NCI-H1092 (cell line): ENCODE measurements at regions not wholly inside any gene's neighbourhood (a gene's known extent, or its start where the extent isn't known, plus 50 kb on each side); places are given as distances from the start of the nearest gene placed in this dataset.

Source experiments
- DNase-seq: peaks from one replicate; lab custom pipeline; 2025; lab: John Stamatoyannopoulos, UW

DNA sequence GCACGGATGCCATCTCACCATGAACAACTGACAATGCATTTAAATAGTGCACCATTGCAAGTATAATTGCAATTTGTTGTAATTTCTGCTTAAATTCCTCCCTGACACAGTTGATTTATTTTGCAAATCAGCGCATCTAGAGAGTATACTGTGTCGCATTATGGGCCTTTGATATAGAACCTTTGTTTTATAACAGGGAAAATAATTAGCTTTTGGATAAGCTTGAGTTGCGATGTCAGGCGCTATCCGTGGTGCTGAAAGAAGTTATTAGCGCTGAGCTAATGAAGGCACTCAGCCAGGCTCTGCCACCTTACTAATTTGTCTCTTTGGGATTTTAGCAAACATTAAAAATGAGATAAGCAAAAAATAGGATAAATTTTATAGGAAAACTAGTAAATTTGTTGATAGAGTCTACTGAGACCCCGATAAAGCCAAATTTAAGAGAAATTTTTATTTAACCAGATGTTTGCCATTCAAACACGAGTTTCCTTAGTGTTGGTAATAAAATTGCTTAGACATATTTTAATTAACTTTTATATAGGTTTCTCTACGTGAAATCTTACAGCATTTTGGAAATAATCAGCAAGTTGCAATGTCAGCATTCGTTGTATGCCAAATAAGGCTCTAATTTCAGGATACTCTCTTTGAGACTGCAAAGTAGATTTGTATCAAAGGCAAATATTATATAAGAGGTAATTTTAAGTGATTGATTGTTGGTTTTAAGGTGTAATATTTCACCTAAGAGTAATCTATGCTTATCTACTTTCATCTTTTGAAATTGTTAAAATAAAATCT is 355.5 kb downstream of the TLR4 start:
- no peak for DNase-seq

- DNase-seq: no peak
Measured at GRCh38 chr9:118083161-118083560, 379.0 kb downstream of the TLR4 start.

DNA sequence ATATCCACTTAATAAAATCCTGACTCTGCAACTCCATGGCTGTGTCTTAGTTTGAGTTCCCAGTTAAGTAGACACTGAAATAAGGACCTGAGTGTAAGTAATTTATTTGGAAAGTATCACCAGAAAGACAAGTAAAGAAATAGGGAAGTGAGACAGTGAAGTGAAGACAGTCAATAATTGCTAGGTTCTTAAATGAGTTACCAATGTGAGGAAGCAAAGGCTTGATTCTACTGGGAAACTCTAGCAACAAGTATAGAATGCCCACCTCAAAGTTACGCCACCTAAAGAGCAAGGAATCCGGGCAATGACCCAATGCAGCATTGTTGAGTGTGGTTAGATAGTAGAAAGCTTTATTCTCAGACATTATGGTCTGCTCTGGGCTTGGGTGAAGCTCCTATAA is 383.9 kb downstream of the TLR4 start:
- DNase-seq: no peak

DNA sequence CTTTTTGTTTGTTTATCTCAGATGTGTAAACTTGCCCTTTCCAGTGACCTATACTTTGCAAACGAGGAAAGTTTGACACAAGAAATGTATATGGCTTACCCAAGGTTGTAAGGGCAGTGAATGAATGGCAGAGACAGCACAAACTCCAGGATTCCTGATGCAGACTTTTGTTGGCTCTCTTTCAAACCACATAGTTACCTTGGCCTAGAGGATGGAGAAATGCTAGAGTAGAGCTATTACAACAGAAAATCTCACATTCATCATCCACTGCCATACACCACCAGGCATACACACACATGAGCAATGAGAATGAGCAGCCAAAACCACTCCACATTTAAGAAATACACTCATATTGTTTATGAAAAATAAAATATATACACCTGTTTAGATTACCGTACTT is 387.0 kb downstream of the TLR4 start:
- no peak for DNase-seq

- no peak for DNase-seq
Measured at GRCh38 chr9:118091711-118092500, 387.7 kb downstream of the TLR4 start.

GRCh38 chr9:118094387-118094786 is 390.2 kb downstream of the TLR4 start:
- DNase-seq: no peak

DNA sequence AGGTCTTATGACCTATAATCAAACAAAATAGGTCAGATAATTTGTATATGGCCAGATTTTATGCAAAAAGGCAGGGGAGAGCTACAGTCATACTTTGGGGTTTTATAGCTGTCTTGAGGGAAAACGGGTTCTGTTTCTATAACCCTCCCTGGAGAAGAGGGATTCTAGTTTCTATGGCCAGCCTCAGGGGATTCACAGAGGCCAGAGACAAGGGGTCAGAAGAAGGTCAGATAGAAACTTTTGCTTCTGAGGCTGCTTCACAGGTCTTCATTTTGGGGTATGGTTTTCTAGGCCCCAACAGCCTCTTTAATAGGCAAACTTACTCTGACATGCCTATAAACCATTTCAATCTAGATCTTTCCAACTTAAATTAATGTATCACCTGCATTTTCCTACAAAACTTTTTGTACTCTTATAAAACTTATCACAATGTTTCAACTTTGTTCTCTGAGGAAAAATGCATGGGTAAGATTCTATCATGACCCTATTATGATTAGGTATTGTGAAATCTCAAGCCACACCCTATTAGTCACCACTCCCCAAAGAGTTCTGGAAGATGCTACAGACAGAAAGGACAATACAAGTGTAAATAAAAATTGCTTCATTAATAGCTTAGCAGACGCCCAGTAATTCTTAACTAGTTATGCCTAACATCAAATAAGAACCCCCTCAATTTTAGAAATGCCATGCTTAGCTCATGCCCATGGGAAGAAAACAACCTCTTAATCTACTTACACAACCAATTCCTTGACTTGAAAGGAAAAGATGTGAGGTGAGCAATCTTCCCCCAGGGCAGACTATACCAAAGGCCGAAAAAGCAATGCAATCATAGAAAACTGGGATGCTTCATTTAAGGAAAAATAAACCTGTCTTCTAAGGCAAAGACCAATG is 396.6 kb downstream of the TLR4 start:
- no peak for DNase-seq

DNA sequence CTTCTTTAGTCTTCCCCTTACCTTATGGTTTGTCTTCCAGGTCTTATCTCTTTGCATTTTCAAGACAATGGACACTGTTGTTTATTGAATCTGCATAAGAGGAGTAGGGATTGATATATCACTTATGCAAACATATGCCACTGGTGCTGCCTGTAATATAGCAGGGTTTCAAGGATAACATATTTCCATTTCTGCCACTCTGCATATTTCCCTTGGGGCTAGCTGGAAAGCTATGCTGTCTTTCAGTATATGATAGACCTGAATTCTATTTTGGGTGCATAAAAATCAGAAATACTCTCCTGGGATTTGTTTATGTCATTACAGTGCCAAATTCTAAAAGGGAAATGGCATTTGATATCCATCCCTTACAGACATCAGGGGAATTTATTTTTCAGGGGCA is 400.2 kb downstream of the TLR4 start:
- DNase-seq: no peak

- no peak for DNase-seq
Measured at GRCh38 chr9:118108971-118109370, 404.8 kb downstream of the TLR4 start.

DNA sequence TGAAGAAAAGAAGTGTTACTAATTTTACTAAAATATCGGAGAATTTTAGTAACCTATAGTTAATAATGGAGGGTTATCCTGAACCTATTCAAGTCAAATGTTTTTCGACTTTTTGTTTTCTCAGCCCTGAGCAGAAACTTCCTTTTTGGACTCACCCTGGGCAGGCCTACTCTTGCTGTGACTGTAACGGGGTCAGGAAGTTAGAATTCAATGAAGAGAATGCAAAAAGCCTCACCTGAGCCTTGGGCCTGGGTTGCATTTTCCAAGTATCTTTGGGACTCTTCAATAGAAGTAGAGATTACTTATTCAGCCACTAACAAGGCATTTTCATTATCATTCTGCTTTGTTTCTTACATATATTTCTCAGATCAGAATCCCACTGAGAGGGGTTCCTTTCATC is 405.3 kb downstream of the TLR4 start:
- no peak for DNase-seq

GRCh38 chr9:118121361-118121760 is 417.2 kb downstream of the TLR4 start:
- DNase-seq: no peak

- DNase-seq: no peak
Measured at GRCh38 chr9:118128313-118128712, 424.1 kb downstream of the TLR4 start.

- no peak for DNase-seq
Measured at GRCh38 chr9:118129541-118129940, 425.3 kb downstream of the TLR4 start.

DNA sequence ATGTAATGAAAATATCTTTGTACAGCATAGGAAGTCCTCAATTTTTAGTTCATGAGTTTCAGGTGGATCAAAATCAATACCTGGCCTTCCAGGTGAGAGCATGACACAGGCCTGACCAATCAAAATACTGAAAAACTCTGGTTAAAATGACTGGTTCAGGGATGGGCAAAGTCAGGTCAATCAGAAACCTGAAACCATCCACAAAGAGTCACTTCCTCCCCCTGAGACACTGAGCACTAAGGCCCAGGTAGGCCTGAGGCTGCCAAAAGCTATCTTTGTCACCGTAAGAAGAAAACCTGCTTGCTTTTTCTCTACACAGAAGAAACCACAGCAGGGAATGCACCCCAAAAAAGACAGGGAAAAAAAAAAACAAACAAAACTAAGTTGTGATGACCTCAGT is 444.8 kb downstream of the TLR4 start:
- DNase-seq: no peak

DNA sequence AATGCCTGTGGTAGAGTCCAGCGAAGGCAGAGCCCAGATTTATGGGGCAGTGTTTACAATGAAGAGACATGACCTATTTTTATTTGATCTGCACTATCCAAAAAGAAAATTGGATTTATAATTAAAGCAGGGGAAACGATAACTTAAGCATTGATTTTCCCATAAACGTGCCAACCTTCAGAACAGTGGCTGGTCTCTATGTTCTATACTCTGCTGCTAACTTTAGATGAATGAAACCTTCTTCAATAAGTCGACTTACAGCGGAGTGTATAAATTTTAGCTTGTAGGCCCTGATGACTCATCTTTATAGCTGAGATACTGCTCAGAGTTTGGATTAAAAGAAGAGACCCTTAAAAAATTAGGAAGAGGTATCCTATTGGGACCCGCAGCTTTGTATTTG is 452.6 kb downstream of the TLR4 start:
- DNase-seq: no peak

DNA sequence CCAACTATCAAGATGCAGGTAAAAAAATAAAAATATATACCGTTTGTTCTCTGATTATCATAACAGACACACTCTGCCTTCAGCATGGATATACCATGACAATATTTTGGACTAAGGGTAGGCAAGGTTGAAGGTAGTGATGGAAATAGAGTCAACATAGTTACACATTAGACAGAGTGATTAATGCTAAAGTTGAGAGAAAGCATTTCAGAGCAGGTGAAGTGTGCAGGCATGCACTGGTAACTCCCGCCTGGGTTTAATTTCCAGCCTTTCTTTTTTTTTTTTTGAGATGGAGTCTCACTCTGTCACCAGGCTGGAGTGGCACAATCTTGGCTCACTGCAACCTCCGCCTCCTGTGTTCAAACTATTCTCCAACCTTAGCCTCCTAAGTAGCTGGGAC is 458.5 kb downstream of the TLR4 start:
- DNase-seq: no peak

DNA sequence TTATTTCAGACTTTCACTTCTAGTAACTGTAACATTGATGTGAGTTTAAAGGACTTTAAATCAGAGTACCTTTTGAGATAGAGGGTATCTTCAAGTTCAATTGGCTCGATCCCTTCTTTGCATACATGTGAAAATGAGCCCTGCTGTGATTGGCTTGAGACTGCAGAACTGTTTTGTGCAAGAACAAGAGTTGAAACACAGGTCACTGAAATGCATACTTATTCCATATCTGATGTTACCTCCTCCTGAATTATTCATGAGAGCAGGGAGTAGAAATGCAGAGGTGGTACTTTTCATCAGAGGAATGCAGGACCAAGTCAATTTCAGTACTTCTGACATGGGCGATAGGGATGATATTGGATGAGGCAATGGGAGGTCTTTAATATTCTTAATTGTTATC is 459.5 kb downstream of the TLR4 start:
- DNase-seq: no peak

GRCh38 chr9:118165451-118165850 is 461.2 kb downstream of the TLR4 start:
- DNase-seq: no peak

GRCh38 chr9:118170032-118170955 is 466.1 kb downstream of the TLR4 start:
- peak; percentile 25 for DNase-seq

GRCh38 chr9:118177241-118177640 is 473.0 kb downstream of the TLR4 start:
- DNase-seq: no peak

DNA sequence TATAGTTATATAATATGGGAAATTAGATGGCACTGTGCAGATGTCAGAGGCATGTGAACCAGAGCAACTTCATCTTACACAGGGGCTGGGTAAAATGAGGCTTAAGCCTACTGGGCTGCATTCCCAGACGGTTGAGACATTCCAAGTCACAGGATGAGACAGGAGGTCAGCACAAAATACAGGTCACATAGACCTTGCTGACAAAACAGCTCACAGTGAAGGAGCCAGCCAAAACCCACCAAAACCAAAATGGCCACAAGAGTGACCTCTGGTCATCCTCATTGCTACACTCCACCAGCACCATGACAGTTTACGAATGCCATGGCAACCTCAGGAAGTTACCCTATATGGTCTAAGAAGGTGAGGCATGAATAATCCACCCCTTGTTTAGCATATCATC is 479.4 kb downstream of the TLR4 start:
- DNase-seq: no peak
